GM12872 (cell line): ENCODE measurements at regions not wholly inside any gene's neighbourhood (a gene's known extent, or its start where the extent isn't known, plus 50 kb on each side); places are given as distances from the start of the nearest gene placed in this dataset.

ENCODE experiments used
- TF ChIP-seq, protein P1 (sequence below): IDR thresholded peaks from 3 replicates; pipeline ENCODE4 v1.5.1; 2011; ENCODE audit warnings: low read depth, mild to moderate bottlenecking, low read length, moderate library complexity; ENCODE audit not compliant: insufficient read depth

GRCh38 chr7:41418337-41418736 lies 284.6 kb downstream of the INHBA start:
- TF ChIP-seq, protein P1, sequence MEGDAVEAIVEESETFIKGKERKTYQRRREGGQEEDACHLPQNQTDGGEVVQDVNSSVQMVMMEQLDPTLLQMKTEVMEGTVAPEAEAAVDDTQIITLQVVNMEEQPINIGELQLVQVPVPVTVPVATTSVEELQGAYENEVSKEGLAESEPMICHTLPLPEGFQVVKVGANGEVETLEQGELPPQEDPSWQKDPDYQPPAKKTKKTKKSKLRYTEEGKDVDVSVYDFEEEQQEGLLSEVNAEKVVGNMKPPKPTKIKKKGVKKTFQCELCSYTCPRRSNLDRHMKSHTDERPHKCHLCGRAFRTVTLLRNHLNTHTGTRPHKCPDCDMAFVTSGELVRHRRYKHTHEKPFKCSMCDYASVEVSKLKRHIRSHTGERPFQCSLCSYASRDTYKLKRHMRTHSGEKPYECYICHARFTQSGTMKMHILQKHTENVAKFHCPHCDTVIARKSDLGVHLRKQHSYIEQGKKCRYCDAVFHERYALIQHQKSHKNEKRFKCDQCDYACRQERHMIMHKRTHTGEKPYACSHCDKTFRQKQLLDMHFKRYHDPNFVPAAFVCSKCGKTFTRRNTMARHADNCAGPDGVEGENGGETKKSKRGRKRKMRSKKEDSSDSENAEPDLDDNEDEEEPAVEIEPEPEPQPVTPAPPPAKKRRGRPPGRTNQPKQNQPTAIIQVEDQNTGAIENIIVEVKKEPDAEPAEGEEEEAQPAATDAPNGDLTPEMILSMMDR: no peak

GRCh38 chr7:41416208-41416595 lies 286.7 kb downstream of the INHBA start:
- TF ChIP-seq, protein P1: no peak

GRCh38 chr7:41415471-41416207 lies 287.3 kb downstream of the INHBA start:
- TF ChIP-seq, protein P1: no peak

DNA sequence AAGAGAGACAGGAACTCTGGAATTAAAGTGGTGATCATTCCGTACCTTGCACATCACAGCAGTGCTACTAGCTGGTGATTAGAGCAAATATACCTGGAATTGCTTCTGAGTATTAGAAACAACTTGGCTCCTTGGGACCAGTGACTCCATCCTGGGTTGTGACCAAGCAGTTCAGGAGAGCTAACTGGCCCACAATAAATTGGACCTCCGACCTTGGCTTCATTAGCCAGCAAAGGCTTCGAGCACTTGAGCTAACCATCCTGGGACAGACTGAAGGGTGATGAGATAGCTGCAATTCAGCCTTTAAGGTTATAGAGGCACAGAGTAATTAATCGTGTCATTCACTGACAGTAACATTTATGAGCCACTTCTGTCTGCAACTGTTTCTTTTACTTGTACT lies 287.8 kb downstream of the INHBA start:
- TF ChIP-seq, protein P1: no peak

GRCh38 chr7:41404375-41405074 lies 298.4 kb downstream of the INHBA start:
- TF ChIP-seq, protein P1: no peak

- TF ChIP-seq, protein P1: no peak
These were observed 299.6 kb downstream of the INHBA start for GRCh38 chr7:41403291-41403690.

GRCh38 chr7:41401833-41402232 lies 301.1 kb downstream of the INHBA start:
- TF ChIP-seq, protein P1: no peak
